HG03045 (cell line): ENCODE measurements at regions not wholly inside any gene's neighbourhood (a gene's known extent, or its start where the extent isn't known, plus 50 kb on each side); places are given as distances from the start of the nearest gene placed in this dataset.
"Not testable (repeated sequence)": the region's sequence is repeated elsewhere in the genome, so short reads cannot be mapped to it uniquely, and the experiment has no call there.

Experiments
- ATAC-seq: cut with Tn5 transposase; IDR thresholded peaks from one replicate; pipeline ENCODE4 v1.9.1; 2021; ENCODE audit warnings: mild to moderate bottlenecking, moderate library complexity; ENCODE audit not compliant: unreplicated experiment

DNA sequence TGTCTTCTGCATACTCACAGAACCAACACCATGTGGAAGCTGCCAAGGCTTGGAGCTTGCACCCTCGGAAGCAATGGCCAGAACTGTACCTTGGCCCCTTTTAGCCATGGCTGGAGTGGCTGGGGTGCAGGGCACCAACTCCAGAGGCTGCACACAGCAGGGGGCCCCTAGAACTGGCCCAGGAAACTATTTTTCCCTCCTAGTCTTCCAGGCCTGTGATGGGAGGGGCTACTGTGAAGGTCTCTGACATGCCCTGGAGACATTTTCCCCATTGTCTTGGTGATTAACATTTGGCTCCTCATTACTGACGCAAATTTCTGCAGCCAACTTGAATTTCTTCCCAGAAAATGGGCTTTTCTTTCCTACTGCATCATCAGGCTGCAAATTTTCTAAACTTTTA lies 248.6 kb upstream of the RHOBTB1 start:
- not testable (repeated sequence) for ATAC-seq

GRCh38 chr10:61192042-61192441 lies 248.1 kb upstream of the RHOBTB1 start:
- ATAC-seq: no peak

DNA sequence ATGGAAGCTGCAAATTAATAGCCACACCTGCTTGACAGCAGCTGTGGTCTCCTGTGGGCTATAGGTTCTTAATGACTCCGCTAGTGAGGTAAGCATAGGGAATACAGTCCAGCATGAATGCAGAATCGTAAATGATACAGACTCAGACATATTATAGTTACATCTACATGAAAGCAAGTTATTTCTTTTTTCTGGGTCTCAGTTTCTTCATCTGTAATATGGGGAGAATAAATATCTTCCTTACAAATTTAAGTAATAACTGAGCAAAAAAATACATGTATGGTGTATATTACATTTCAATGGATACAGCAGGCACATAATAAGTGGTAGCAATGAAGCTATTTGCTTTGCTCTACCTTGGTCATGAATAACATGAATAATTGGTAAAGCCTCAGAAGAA lies 245.9 kb upstream of the RHOBTB1 start:
- ATAC-seq: no peak

GRCh38 chr10:61188691-61189090 lies 244.7 kb upstream of the RHOBTB1 start:
- no peak for ATAC-seq

DNA sequence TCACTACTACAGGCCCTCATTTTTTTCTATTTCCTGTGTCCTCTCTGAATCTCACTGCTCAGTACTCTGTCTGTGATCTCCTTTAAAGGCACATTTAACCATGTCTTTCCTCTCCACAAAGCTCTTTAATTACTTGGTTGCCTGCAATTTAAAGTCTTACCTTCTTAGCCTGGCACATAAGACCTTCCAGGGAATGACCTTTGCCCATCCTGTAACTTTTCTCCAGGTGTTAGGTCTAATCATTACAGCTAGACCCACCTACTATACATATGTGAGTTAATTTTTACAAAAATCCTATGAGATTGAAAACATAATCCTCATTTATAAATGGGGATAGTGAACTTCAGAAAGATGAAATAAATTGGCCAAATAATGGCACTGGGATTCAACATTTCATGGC lies 244.1 kb upstream of the RHOBTB1 start:
- no peak for ATAC-seq

- ATAC-seq: no peak
These were observed 243.6 kb upstream of the RHOBTB1 start for GRCh38 chr10:61187601-61188000.

DNA sequence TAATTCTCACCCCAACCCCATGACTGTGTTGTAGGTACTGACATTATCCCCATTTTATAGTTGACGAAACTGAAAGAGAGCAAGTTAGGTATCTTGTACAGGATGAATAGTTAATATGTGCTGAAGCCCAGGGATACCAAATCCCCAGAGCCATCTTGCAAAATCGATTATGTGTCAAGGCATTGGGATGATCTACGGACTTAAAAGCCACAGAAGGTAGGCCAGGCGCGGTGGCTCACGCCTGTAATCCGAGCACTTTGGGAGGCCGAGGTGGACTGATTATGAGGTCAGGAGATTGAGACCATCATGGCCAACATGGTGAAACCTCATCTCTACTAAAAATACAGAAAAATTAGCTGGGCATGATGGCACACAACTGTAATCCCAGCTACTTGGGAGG lies 242.4 kb upstream of the RHOBTB1 start:
- no peak for ATAC-seq

- ATAC-seq: no peak
These were observed 240.4 kb upstream of the RHOBTB1 start for GRCh38 chr10:61184429-61184828.

DNA sequence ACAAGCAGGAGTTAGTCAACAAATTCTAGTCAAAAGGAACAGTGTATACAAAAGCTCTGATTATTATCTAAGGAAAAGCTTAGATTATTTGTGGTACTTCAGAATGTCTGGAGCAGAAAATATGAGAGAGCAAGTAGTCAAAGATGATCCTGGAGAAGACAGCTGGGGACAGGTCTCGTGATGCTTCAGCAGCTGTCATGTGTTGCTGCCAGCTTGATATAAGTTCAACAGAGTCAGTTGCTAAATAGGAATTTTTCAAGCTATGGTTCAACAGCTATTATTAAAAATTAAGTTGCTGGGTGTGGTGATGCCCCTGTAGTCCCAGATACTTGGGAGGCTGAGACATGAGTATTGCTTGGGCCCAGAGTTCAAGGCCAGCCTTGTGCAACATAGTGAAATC lies 240.0 kb upstream of the RHOBTB1 start:
- ATAC-seq: no peak

DNA sequence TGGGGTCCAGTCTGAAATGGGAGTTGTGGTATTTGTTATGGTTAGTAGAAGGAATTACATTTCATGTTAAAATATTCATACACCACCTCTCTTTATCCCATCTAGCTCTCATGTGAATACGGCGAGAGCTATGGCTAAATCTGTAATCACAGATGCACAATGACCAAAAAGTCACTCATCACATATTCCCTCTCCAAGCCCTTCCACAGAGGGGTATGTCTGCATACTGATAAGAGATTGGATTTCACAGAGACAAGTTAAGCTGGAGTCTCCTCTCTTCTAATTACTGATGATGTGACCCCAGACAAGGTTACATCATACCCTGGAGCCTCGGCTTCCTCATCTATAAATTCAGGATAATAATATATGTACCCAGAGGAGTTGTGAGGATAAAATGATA lies 237.8 kb upstream of the RHOBTB1 start:
- no peak for ATAC-seq

GRCh38 chr10:61179771-61180170 lies 235.8 kb upstream of the RHOBTB1 start:
- ATAC-seq: no peak

DNA sequence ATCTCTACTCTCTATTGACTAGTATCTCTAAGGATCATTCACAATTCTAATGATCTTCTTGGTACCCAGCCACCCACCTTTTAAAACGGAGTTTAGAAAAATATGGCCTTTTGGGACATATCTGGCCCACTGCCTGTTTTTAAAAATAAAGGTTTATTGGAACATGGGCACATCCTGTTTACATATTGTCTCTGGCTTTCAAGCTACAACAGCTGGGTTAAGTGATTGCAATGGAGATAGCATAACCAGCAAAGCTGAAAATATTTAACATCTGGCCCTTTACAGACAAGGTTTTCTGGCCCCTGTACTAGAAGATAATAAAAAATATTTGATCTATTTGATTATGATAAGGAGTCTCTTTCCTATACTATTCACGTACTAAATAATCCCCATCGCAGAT lies 232.4 kb upstream of the RHOBTB1 start:
- no peak for ATAC-seq

DNA sequence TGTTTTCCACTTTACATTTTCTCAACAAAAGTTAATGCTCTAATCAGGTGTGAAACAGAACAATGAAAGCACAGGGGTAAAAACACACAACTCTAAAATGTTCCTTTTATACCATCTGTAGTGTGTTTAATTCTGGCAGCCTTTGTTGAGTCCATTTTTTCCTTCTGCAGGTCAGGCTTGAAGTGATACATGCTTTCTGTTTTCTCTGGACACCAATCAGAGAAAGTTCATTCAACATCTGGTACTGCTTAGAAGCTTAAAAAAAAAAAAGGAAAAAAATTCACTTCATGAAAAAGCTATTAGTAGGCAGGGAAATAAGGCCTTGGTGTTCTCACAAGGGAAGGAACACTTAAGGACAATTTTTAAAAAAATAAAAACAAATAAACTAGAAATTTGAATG lies 231.3 kb upstream of the RHOBTB1 start:
- no peak for ATAC-seq

DNA sequence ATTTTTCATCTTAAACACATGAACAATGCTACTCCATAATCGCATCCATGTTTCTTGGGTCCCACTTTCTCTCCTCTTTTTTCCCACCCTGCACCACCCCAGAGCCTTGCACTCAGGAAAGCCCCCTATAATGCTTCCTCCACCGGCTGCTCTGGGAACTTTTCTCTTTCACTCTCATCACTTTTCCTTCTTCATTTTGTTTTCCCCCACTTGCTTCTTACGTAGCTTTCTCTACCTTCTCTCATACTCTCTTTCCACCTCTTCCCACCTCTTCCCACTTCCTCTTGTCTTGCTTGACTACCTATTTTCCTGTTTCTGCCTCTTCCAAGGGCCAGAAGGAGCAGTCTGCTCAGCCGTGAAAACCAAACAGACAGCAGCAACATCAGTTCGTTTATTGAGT lies 229.5 kb upstream of the RHOBTB1 start:
- no peak for ATAC-seq

GRCh38 chr10:61172182-61172926 lies 228.4 kb upstream of the RHOBTB1 start:
- ATAC-seq: no peak

GRCh38 chr10:61170594-61170993 lies 226.6 kb upstream of the RHOBTB1 start:
- no peak for ATAC-seq

DNA sequence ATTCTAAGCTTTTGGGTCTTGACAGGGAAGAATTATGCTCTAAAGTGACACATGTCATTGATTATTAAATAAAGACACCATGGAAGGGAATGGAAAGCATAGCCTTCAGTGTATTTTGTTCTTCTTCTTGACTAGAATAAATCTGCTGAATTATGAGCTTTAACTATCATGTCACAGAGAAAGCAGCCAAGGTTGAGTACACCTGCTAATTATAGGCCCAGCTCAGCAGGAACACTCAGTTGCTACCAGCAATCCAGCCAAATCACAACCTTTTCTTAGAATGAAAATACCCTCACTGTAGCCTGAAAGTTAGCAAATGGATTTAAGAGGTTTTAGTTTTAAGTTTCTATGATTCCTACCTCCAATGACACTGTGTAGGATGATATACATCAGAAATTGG lies 225.3 kb upstream of the RHOBTB1 start:
- ATAC-seq: no peak

- no peak for ATAC-seq
These were observed 222.5 kb upstream of the RHOBTB1 start for GRCh38 chr10:61166489-61166888.

GRCh38 chr10:61166065-61166464 lies 222.1 kb upstream of the RHOBTB1 start:
- no peak for ATAC-seq

DNA sequence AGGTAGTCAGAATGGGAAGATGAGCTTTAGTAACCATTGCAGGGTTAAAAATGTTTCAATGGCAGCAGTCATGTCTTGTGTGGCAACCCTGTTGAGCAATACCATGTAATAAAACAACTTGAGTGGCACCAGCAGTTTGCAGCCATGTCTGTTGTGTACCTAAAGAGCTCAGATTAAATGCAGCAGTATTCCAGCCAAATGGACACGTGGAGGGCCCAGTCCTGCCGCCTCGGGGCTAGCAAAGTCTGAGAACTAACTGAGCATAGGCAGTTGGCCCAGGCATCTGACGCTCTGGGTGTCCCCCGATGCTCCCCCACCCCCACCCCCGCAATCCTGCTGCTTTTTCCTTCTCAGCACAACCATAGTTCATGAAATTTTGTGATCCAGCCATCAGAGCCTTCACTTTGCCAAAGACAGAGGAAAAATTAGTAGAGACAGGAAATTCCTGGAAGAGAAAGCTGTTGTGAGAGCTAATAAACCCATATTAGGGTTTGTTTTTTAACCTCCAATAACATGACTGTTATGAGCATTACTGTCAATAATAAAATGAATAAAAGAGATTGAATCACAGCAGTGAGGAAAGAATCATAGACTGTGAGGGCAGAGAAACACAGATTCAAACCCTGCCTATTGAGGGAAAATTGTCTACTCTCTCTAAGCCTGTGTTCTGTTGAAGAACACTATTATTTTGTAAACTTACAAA lies 220.6 kb upstream of the RHOBTB1 start:
- ATAC-seq: no peak

GRCh38 chr10:61163403-61163802 lies 219.4 kb upstream of the RHOBTB1 start:
- no peak for ATAC-seq

- ATAC-seq: no peak
These were observed 216.3 kb upstream of the RHOBTB1 start for GRCh38 chr10:61160253-61160652.

DNA sequence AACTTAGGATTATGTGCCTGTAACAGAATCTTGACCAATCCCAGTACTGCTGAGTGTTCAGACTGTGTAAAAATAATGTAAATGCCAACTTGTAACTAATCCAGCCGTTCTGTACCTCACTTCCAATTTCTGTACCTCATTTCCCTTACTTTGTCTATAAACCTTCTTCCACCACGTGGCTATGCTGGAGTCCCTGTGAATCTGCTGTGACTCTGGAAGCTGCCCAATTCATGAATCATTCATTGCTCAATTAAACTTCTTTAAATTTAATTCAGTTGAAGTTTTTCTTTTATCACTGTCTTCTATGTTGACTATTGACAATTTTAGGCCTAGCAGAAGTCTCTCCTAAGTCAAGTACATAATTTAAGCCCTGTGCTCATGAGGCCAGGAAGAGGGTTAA lies 215.3 kb upstream of the RHOBTB1 start:
- no peak for ATAC-seq
